Sigmoid colon (tissue), 6 donors: ENCODE measurements at regions not wholly inside any gene's neighbourhood (a gene's known extent, or its start where the extent isn't known, plus 50 kb on each side); places are given as distances from the start of the nearest gene placed in this dataset.

ENCODE experiments used
- DNase-seq: peaks from one replicate; pipeline ENCODE4 v3.0.0-alpha.2; 2019
- H3K27ac ChIP-seq, 4 donors: fragments of 200-600 bp; sonication (generic); one replicate each; pipeline ENCODE4 v1.5.1; 2016 to 2019; ENCODE audit warnings: mild to moderate bottlenecking in 1 of 4
- H3K27me3 ChIP-seq, 3 donors: fragments of 200-600 bp; sonication (generic); one replicate each; pipeline ENCODE4 v1.5.1; 2019; ENCODE audit warnings: mild to moderate bottlenecking in 1 of 3
- H3K36me3 ChIP-seq, 4 donors: fragments of 200-600 bp; sonication (generic); one replicate each; pipeline ENCODE4 v1.5.1; 2016 to 2019
- H3K4me1 ChIP-seq, 4 donors: fragments of 200-600 bp; sonication (generic); one replicate each; pipeline ENCODE4 v1.5.1; 2017 to 2019
- H3K4me3 ChIP-seq, 4 donors: fragments of 200-600 bp; sonication (generic); one replicate each; pipeline ENCODE4 v1.5.1; 2017 to 2019; ENCODE audit warnings: mild to moderate bottlenecking in 2 of 4, moderate library complexity in 1 of 4
- H3K9me3 ChIP-seq, 4 donors: fragments of 200-600 bp in 3 of 4; sonication (generic) in 3 of 4; one replicate each; pipeline versions ENCODE4 v1.5.1 to v1.6.1; 2013 to 2019
- CTCF ChIP-seq, 4 experiments: fragments of 450-650 bp in 3 of 4; fragments of 200-600 bp in 1 of 4; IDR thresholded peaks; one replicate each; pipeline ENCODE4 v1.5.1; 2016 to 2019; ENCODE audit warnings: antibody characterized with exemption in 4 of 4, mild to moderate bottlenecking in 3 of 4, moderate library complexity in 2 of 4
- EP300 ChIP-seq, 4 donors: sonication (generic); formaldehyde crosslinking; IDR thresholded peaks; one replicate each; pipeline ENCODE4 v1.6.1; 2017; ENCODE audit warnings: antibody characterized with exemption in 4 of 4
- POLR2A ChIP-seq, 2 donors: fragments of 450-650 bp; IDR thresholded peaks; one replicate each; pipeline ENCODE4 v1.6.1; 2016; ENCODE audit warnings: antibody characterized with exemption in 2 of 2, mild to moderate bottlenecking in 2 of 2, moderate library complexity in 2 of 2
- POLR2AphosphoS5 ChIP-seq, 4 donors: sonication (generic); formaldehyde crosslinking; IDR thresholded peaks; one replicate each; pipeline ENCODE4 v1.6.1; 2017; ENCODE audit warnings: antibody characterized with exemption in 4 of 4
- WGBS, 2 donors: extraction: QIAGEN DNeasy Blood & Tissue Kit; methylation state at CpG; one replicate each; pipeline ENCODE4 v1.1.7; 2013; 5-methylcytosine and 5-hydroxymethylcytosine counted together
- intact Hi-C: fragments of 100-400 bp; cut with DNase I; formaldehyde crosslinking; loops from one replicate; pipeline ENCODE4 v1.15.1; 2023
- donor health status: healthy with polysubstance abuse.
- donor health status: healthy.

GRCh38 chrX:13911586-13911985, 94.7 kb upstream of the GPM6B start:
- Histone ChIP-seq H3K4me1 (no peaks in the 10 kb centered on the region), H3K27me3 (no peaks in the 10 kb centered on the region), H3K4me3 (no peak overlapping the region), H3K36me3 (no peaks in the 10 kb centered on the region), H3K9me3 (no peaks in the 10 kb centered on the region), H3K27ac (peak overlapping the region in 1 of 4 donors; percentile 17)
- 70 to 72% methylated on average over 1 of the region's 1 CpG for WGBS, 2 donors
- no peak for DNase-seq
- no peak for TF ChIP-seq EP300 (IDR thresholded peaks at IDR 0.05)
- TF ChIP-seq CTCF (IDR thresholded peaks at IDR 0.05), result no peak
- no peak for TF ChIP-seq POLR2AphosphoS5 (IDR thresholded peaks at IDR 0.05)
- no peak for TF ChIP-seq POLR2A (IDR thresholded peaks at IDR 0.05)
- intact Hi-C loops, result no loop called here

DNA sequence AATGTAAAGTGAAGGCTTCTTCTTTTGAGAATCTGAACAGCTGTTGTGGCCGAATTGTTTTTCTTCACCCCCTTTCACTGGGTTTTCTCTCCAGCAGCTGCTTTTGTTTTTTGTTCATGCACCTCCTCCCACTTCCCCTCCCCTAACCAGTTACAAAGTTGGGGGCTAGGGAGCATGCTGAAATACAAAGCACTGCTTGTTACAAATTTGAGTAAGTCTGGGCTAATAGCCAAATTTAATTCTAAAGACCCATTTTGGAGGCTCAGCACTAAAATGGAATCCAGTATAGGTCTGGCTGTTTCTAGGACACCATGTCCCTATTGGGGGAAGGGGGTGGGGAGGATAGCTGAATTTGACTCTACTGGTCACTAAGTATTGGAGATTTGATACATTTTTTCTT, 89.2 kb upstream of the GPM6B start:
- WGBS, 2 donors, result 28 to 79% methylated on average over 1 of the region's 1 CpG
- Histone ChIP-seq H3K27me3 (no peaks in the 10 kb centered on the region), H3K36me3 (no peaks in the 10 kb centered on the region), H3K27ac (no peak overlapping the region), H3K4me3 (no peak overlapping the region), H3K4me1 (no peaks in the 10 kb centered on the region), H3K9me3 (no peaks in the 10 kb centered on the region)
- no peak for TF ChIP-seq EP300 (IDR thresholded peaks at IDR 0.05)
- no peak for TF ChIP-seq POLR2AphosphoS5 (IDR thresholded peaks at IDR 0.05)
- no peak for TF ChIP-seq POLR2A (IDR thresholded peaks at IDR 0.05)
- TF ChIP-seq CTCF (IDR thresholded peaks at IDR 0.05), result no peak
- intact Hi-C loops, result no loop called here
- DNase-seq, result no peak

- Histone ChIP-seq H3K27ac (no peak overlapping the region), H3K4me3 (no peak overlapping the region), H3K9me3 (no peaks in the 10 kb centered on the region), H3K36me3 (no peaks in the 10 kb centered on the region), H3K4me1 (no peaks in the 10 kb centered on the region), H3K27me3 (no peaks in the 10 kb centered on the region)
- intact Hi-C loops, result no loop called here
- DNase-seq, result no peak
- TF ChIP-seq POLR2A (IDR thresholded peaks at IDR 0.05) (no peak), POLR2AphosphoS5 (IDR thresholded peaks at IDR 0.05) (no peak), EP300 (IDR thresholded peaks at IDR 0.05) (no peak), CTCF (IDR thresholded peaks at IDR 0.05) (no peak)
- WGBS, 2 donors, result 87 to 90% methylated on average over 8 of the region's 8 CpGs
Measured at GRCh38 chrX:13903405-13903804, 86.5 kb upstream of the GPM6B start.

DNA sequence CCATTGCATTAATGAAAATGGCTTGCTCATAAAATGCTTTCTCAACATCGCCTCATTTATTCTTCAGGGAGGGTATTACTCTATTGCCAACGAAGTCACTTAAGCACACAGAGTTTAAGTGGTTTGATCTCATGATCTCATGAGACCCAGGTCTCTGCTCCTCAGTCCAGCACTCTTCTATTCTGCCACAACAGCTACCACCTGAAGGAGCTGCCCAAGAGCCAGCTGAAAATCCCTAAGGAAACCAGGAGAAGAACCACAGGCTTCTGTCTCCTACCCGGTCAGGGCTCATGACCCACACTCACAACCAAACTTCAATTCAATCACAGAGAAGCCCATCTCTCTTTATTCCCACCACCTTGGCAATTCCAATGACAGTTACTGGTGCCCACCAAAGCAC, 85.5 kb upstream of the GPM6B start:
- 85 to 91% methylated on average over 3 of the region's 3 CpGs for WGBS, 2 donors
- DNase-seq, result no peak
- H3K9me3 ChIP-seq, result no peaks in the 10 kb centered on the region
- no peak for TF ChIP-seq CTCF (IDR thresholded peaks at IDR 0.05)
- TF ChIP-seq EP300 (IDR thresholded peaks at IDR 0.05), result no peak
- no peak for TF ChIP-seq POLR2AphosphoS5 (IDR thresholded peaks at IDR 0.05)
- TF ChIP-seq POLR2A (IDR thresholded peaks at IDR 0.05), result no peak
- intact Hi-C loops, result no loop called here
- no peaks in the 10 kb centered on the region for H3K36me3 ChIP-seq
- H3K27ac ChIP-seq, result no peak overlapping the region
- H3K4me3 ChIP-seq, result no peak overlapping the region
- H3K4me1 ChIP-seq, result no peaks in the 10 kb centered on the region
- H3K27me3 ChIP-seq, result no peaks in the 10 kb centered on the region

GRCh38 chrX:13901354-13901753, 84.5 kb upstream of the GPM6B start:
- WGBS, 2 donors, result 63 to 77% methylated on average over 2 of the region's 2 CpGs
- no peaks in the 10 kb centered on the region for H3K4me1 ChIP-seq
- TF ChIP-seq CTCF (IDR thresholded peaks at IDR 0.05) (no peak), POLR2AphosphoS5 (IDR thresholded peaks at IDR 0.05) (no peak), EP300 (IDR thresholded peaks at IDR 0.05) (no peak), POLR2A (IDR thresholded peaks at IDR 0.05) (no peak)
- intact Hi-C loops, result no loop called here
- DNase-seq, result no peak
- H3K4me3 ChIP-seq, result no peak overlapping the region
- no peaks in the 10 kb centered on the region for H3K36me3 ChIP-seq
- no peak overlapping the region for H3K27ac ChIP-seq
- H3K9me3 ChIP-seq, result no peaks in the 10 kb centered on the region
- H3K27me3 ChIP-seq, result no peaks in the 10 kb centered on the region
